Mucosa of descending colon (tissue), 3 donors: ENCODE measurements at regions not wholly inside any gene's neighbourhood (a gene's known extent, or its start where the extent isn't known, plus 50 kb on each side); places are given as distances from the start of the nearest gene placed in this dataset.

ENCODE experiments used
- ATAC-seq: fragments of 200-7000 bp; cut with Tn5 transposase; one replicate; pipeline ENCODE4 v1.9.1; 2020; ENCODE audit warnings: mild to moderate bottlenecking, moderate library complexity
- DNase-seq, 3 donors: peaks; one replicate each; pipeline ENCODE4 v3.0.0-alpha.2; 2020
- H3K36me3 ChIP-seq: fragments of 200-600 bp; one replicate; pipeline ENCODE4 v1.8.0; 2021; ENCODE audit warnings: low read depth, mild to moderate bottlenecking
- H3K4me1 ChIP-seq: fragments of 200-600 bp; one replicate; pipeline ENCODE4 v1.8.0; 2021; ENCODE audit warnings: low read depth, mild to moderate bottlenecking
- H3K4me3 ChIP-seq: fragments of 200-600 bp; one replicate; pipeline ENCODE4 v1.8.0; 2021; ENCODE audit warnings: mild to moderate bottlenecking
- H3K9me3 ChIP-seq: fragments of 200-600 bp; one replicate; pipeline ENCODE4 v1.8.0; 2021; ENCODE audit warnings: mild to moderate bottlenecking
- CTCF ChIP-seq: fragments of 200-600 bp; IDR thresholded peaks from one replicate; pipeline ENCODE4 v1.8.0; 2022; ENCODE audit warnings: antibody characterized with exemption, mild to moderate bottlenecking
- intact Hi-C, 2 donors: fragments of 100-400 bp; cut with DNase I in 1 of 2; cut with micrococcal nuclease in 1 of 2; formaldehyde crosslinking; loops; one replicate each; pipeline versions ENCODE4 v1.11.0 to v1.11.1; 2022; cut with DNase I, micrococcal nuclease
- donor health status: DM: no; HTN: no; CAD: no; lungs with moderate emphysema.
- donor health status: DM: no; HTN: no; CAD: no.
- donor health status: DM: no; HTN: yes; CAD: no.

GRCh38 chr15:79700951-79701480 is 195.8 kb downstream of the MTHFS start:
- intact Hi-C loops = no loop called here
- DNase-seq = no peak
- no peak for ATAC-seq
- no peaks in the 10 kb centered on the region for H3K9me3 ChIP-seq
- H3K4me3 ChIP-seq = no peak overlapping the region
- TF ChIP-seq CTCF = no peak
- H3K4me1 ChIP-seq = no peaks in the 10 kb centered on the region
- no peaks in the 10 kb centered on the region for H3K36me3 ChIP-seq

- Histone ChIP-seq H3K36me3 (no peaks in the 10 kb centered on the region), H3K4me1 (no peaks in the 10 kb centered on the region), H3K9me3 (no peaks in the 10 kb centered on the region), H3K4me3 (no peak overlapping the region)
- intact Hi-C loops = no loop called here
- TF ChIP-seq CTCF = no peak
- DNase-seq = no peak
- ATAC-seq = no peak
These were observed 194.2 kb downstream of the MTHFS start for GRCh38 chr15:79702621-79703020.

DNA sequence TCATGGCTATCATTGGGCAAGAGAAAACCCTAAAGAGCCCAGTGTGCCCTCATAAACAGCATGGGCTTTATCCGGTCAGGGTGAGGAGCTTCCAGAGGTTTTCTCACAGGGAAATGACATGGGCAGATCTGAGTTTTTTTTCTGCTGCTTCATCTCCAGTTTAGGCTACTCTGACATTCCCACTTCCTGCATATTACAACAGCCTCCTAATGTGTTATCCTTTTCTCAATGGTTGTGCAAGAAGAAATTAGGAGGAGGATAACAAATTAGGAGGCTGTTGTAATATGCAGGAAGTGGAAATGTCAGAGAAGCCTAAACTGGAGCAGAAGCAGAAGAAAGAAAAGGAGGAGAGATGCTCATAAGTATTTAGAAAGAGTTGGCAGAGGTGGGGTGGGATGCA is 175.6 kb downstream of the MTHFS start:
- H3K36me3 ChIP-seq = no peaks in the 10 kb centered on the region
- intact Hi-C loops = no loop called here
- no peak for TF ChIP-seq CTCF
- no peaks in the 10 kb centered on the region for H3K9me3 ChIP-seq
- DNase-seq (no peak), ATAC-seq (no peak)
- H3K4me3 ChIP-seq = no peak overlapping the region
- no peaks in the 10 kb centered on the region for H3K4me1 ChIP-seq

DNA sequence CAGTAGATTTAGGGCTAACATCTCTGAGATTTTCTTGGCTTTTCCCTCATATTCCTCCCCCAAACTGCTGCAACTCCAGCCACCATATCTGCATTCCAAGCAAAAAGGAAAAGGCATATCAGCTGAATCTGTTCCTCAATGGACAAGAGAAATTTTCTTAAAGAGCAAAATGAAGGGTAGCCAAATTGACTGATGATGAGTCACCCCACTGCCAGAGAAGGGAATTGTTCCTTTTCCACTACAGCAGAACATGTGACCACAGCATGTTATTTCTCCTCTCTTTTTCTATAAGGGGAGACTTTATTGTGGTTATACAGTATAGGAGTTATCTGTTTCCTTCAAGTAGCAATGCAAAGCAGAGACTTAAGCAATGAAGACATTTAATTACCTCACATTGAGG is 172.5 kb downstream of the MTHFS start:
- ATAC-seq = no peak

GRCh38 chr15:79724804-79725203 is 172.0 kb downstream of the MTHFS start:
- TF ChIP-seq CTCF = no peak
- Histone ChIP-seq H3K36me3 (no peaks in the 10 kb centered on the region), H3K9me3 (no peaks in the 10 kb centered on the region), H3K4me3 (no peak overlapping the region), H3K4me1 (no peaks in the 10 kb centered on the region)
- intact Hi-C loops = no loop called here
- ATAC-seq = no peak
- DNase-seq = no peak

More for the DNA sequence above, 172.5 kb downstream of the MTHFS start:
- intact Hi-C loops = no loop called here
- Histone ChIP-seq H3K4me1 (no peaks in the 10 kb centered on the region), H3K9me3 (no peaks in the 10 kb centered on the region), H3K36me3 (no peaks in the 10 kb centered on the region), H3K4me3 (no peak overlapping the region)
- DNase-seq = no peak
- no peak for TF ChIP-seq CTCF

GRCh38 chr15:79728867-79729266 is 167.9 kb downstream of the MTHFS start:
- DNase-seq = no peak
- H3K4me1 ChIP-seq = no peaks in the 10 kb centered on the region
- intact Hi-C loops = no loop called here
- no peak for TF ChIP-seq CTCF
- H3K4me3 ChIP-seq = no peak overlapping the region
- no peaks in the 10 kb centered on the region for H3K36me3 ChIP-seq
- ATAC-seq = no peak
- H3K9me3 ChIP-seq = no peaks in the 10 kb centered on the region
